OCI-LY7 (cell line): ENCODE measurements at regions not wholly inside any gene's neighbourhood (a gene's known extent, or its start where the extent isn't known, plus 50 kb on each side); places are given as distances from the start of the nearest gene placed in this dataset.

Experiments used
- BruUV-seq: library from RNA; stranded (reverse); fragments of 400-500 nt; replicated peaks from 2 replicates; lab custom pipeline; 2021; lab: Mats Ljungman, UMichigan
- CTCF ChIA-PET: fragments of 300-600 bp; sonication (Branson Sonifier 250); formaldehyde crosslinking; loops from one replicate; lab custom pipeline; 2022; ENCODE audit warnings: antibody characterized with exemption; ENCODE audit not compliant: unreplicated experiment; lab: Charles Lee
- POLR2A ChIA-PET: fragments of 300-600 bp; sonication (Branson Sonifier 250); formaldehyde crosslinking; loops from one replicate; lab custom pipeline; 2022; ENCODE audit warnings: antibody characterized with exemption; lab: Charles Lee
- DNase-seq: peaks from one replicate; pipeline ENCODE4 v3.0.0-alpha.2; 2015; ENCODE audit warnings: low spot score
- H2AFZ ChIP-seq: fragments of 200-600 bp; sonication (generic), shearing (Covaris generic); 2 replicates; pipeline ENCODE4 v1.6.1; 2014; ENCODE audit warnings: mild to moderate bottlenecking, antibody characterized with exemption, low read length, moderate library complexity
- H3K27ac ChIP-seq: fragments of 200-600 bp; sonication (generic); 2 replicates; pipeline ENCODE4 v1.5.1; 2014; ENCODE audit warnings: mixed run types, low read depth, mild to moderate bottlenecking, moderate library complexity, low read length, inconsistent platforms; ENCODE audit not compliant: poor library complexity, severe bottlenecking
- H3K36me3 ChIP-seq: fragments of 200-600 bp; sonication (generic); 2 replicates; pipeline ENCODE4 v1.6.1; 2014; ENCODE audit warnings: mild to moderate bottlenecking, antibody characterized with exemption, low read length, moderate library complexity, mixed read lengths; ENCODE audit not compliant: insufficient read depth
- H3K4me1 ChIP-seq: fragments of 200-600 bp; sonication (generic); 2 replicates; pipeline ENCODE4 v1.5.1; 2014; ENCODE audit warnings: mild to moderate bottlenecking, low read length; ENCODE audit not compliant: insufficient read depth, poor library complexity, severe bottlenecking
- H3K4me2 ChIP-seq: fragments of 200-600 bp; sonication (generic); 2 replicates; pipeline ENCODE4 v1.6.1; 2014; ENCODE audit warnings: mild to moderate bottlenecking, low read length
- H3K4me3 ChIP-seq: fragments of 200-600 bp; sonication (generic); 2 replicates; pipeline ENCODE4 v1.5.1; 2014; ENCODE audit warnings: mild to moderate bottlenecking, low read depth, low read length; ENCODE audit not compliant: poor library complexity, severe bottlenecking
- H3K79me2 ChIP-seq: fragments of 200-600 bp; sonication (generic); 2 replicates; pipeline ENCODE4 v1.6.1; 2016; ENCODE audit warnings: low read depth, mild to moderate bottlenecking, low read length, moderate library complexity, mixed read lengths; ENCODE audit not compliant: insufficient read depth
- H3K9me2 ChIP-seq: fragments of 200-600 bp; sonication (generic); 2 replicates; pipeline ENCODE4 v1.6.1; 2016; ENCODE audit warnings: mild to moderate bottlenecking, low read length, mixed read lengths; ENCODE audit not compliant: insufficient read depth
- H3K9me3 ChIP-seq: fragments of 200-600 bp; sonication (generic); 2 replicates; pipeline ENCODE4 v1.6.1; 2014; ENCODE audit warnings: mild to moderate bottlenecking, mixed run types, low read length, mixed read lengths
- H4K20me1 ChIP-seq: fragments of 200-600 bp; sonication (generic); 2 replicates; pipeline ENCODE4 v1.6.1; 2014; ENCODE audit warnings: mild to moderate bottlenecking, antibody characterized with exemption, low read length, moderate library complexity, mixed read lengths; ENCODE audit not compliant: insufficient read depth
- EZH2phosphoT487 ChIP-seq: fragments of 200-600 bp; sonication (generic); IDR thresholded peaks from 2 replicates; pipeline ENCODE4 v1.6.1; 2018; ENCODE audit warnings: low read depth, borderline replicate concordance, mild to moderate bottlenecking, mixed run types, antibody characterized with exemption, low read length, moderate library complexity, mixed read lengths
- intact Hi-C: fragments of 100-400 bp; cut with micrococcal nuclease; formaldehyde crosslinking; loops from one replicate; pipeline ENCODE4 v1.10.0; 2022; ENCODE audit not compliant: unreplicated experiment
- TF ChIP-seq, protein P1 (sequence below): fragments of 200-600 bp; sonication (generic); conservative IDR thresholded peaks from 2 replicates; pipeline ENCODE4 v1.5.1; 2014; ENCODE audit warnings: mild to moderate bottlenecking, antibody characterized with exemption, low read length, moderate library complexity, mixed read lengths

DNA sequence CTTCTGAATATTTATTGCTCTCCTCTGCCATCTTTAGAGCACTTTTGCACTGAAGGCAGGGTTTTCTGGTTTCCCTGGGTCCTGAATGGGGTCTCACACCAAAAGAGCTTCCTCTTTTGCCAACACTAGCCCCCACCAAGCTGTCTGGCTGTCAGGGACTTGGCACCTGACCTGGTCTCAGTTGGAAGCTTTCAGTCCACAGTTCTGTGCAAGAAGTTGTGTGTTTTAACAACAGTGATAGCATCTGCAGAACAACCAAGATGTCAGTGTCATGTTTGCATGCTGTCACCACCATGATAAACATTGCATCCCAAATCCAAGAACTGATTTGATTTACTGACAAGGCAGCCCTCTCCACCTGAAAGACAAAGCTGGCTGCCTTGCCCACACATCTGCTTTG lies 448.5 kb upstream of the CCL2 start:
- no peak for TF ChIP-seq EZH2phosphoT487
- TF ChIP-seq, protein P1, sequence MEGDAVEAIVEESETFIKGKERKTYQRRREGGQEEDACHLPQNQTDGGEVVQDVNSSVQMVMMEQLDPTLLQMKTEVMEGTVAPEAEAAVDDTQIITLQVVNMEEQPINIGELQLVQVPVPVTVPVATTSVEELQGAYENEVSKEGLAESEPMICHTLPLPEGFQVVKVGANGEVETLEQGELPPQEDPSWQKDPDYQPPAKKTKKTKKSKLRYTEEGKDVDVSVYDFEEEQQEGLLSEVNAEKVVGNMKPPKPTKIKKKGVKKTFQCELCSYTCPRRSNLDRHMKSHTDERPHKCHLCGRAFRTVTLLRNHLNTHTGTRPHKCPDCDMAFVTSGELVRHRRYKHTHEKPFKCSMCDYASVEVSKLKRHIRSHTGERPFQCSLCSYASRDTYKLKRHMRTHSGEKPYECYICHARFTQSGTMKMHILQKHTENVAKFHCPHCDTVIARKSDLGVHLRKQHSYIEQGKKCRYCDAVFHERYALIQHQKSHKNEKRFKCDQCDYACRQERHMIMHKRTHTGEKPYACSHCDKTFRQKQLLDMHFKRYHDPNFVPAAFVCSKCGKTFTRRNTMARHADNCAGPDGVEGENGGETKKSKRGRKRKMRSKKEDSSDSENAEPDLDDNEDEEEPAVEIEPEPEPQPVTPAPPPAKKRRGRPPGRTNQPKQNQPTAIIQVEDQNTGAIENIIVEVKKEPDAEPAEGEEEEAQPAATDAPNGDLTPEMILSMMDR = no peak
- POLR2A ChIA-PET = no interaction called here
- BruUV-seq = no TSS peak

GRCh38 chr17:33809748-33810147 lies 445.3 kb upstream of the CCL2 start:
- H2AFZ ChIP-seq = no peak overlapping the region
- H3K9me3 ChIP-seq = no peaks in the 10 kb centered on the region
- no peak for DNase-seq
- POLR2A ChIA-PET = no interaction called here
- TF ChIP-seq EZH2phosphoT487 = no peak
- intact Hi-C loops = no loop called here
- no TSS peak for BruUV-seq
- no peaks in the 10 kb centered on the region for H3K36me3 ChIP-seq
- H3K79me2 ChIP-seq = no peaks in the 10 kb centered on the region
- H3K4me3 ChIP-seq = no peak overlapping the region
- H3K9me2 ChIP-seq = no peaks in the 10 kb centered on the region
- H4K20me1 ChIP-seq = no peaks in the 10 kb centered on the region
- H3K4me2 ChIP-seq = no peak overlapping the region
- CTCF ChIA-PET = no interaction called here
- H3K4me1 ChIP-seq = no peaks in the 10 kb centered on the region
- no peak overlapping the region for H3K27ac ChIP-seq

More for the DNA sequence above, 448.5 kb upstream of the CCL2 start:
- CTCF ChIA-PET = no interaction called here
- Histone ChIP-seq H2AFZ (no peak overlapping the region), H3K9me2 (no peaks in the 10 kb centered on the region), H3K27ac (no peak overlapping the region), H3K79me2 (no peaks in the 10 kb centered on the region), H3K9me3 (no peaks in the 10 kb centered on the region), H3K4me3 (no peak overlapping the region), H3K36me3 (no peaks in the 10 kb centered on the region), H3K4me2 (no peak overlapping the region), H4K20me1 (no peaks in the 10 kb centered on the region), H3K4me1 (no peaks in the 10 kb centered on the region)
- intact Hi-C loops = no loop called here
- no peak for DNase-seq

DNA sequence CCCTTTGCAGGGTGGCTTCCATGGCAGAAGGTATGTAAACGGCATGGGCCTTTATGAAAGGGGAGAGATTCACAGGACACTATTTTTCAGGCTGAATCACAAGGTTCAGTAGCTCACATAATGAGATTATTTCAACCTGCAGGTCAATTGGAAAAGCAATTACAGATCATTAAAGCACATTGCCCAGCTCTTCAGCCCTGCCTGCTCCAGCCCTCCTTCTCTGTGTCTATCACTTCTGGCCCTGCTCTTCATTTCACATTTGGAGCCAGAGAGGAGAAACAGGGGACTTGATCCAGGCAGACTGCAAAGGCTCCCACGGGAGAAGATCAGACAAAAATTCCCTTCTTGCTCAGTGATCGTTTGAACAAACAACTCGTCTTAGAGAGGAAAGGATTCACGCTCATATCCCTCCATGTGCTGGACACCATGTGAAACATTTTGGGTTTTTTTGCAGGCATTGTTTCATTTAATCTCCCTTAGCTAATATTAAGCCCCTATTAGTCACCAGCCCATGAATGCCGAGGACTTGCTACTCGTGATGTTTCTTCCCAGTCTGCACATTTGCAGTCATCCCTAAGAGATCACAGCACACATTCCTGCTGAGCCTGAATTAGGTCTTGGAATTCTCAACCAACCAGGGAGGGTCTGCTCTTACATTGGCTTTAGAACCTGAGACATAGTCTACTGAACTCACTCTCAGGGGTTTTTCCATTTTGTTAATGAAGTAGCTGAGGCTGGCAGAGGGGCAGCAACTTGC lies 443.9 kb upstream of the CCL2 start:
- Histone ChIP-seq H3K79me2 (no peaks in the 10 kb centered on the region), H4K20me1 (no peaks in the 10 kb centered on the region), H3K9me3 (no peaks in the 10 kb centered on the region), H3K36me3 (no peaks in the 10 kb centered on the region), H3K4me2 (no peak overlapping the region), H3K4me1 (no peaks in the 10 kb centered on the region), H3K4me3 (no peak overlapping the region), H3K9me2 (no peaks in the 10 kb centered on the region), H2AFZ (no peak overlapping the region), H3K27ac (no peak overlapping the region)
- POLR2A ChIA-PET = no interaction called here
- CTCF ChIA-PET = no interaction called here
- BruUV-seq = no TSS peak
- intact Hi-C loops = no loop called here
- TF ChIP-seq EZH2phosphoT487 = no peak
- TF ChIP-seq, protein P1 = no peak
- no peak for DNase-seq
